ENCODE measurements at regions not wholly inside any gene's neighbourhood (a gene's known extent, or its start where the extent isn't known, plus 50 kb on each side); places are given as distances from the start of the nearest gene placed in this dataset.

DNA sequence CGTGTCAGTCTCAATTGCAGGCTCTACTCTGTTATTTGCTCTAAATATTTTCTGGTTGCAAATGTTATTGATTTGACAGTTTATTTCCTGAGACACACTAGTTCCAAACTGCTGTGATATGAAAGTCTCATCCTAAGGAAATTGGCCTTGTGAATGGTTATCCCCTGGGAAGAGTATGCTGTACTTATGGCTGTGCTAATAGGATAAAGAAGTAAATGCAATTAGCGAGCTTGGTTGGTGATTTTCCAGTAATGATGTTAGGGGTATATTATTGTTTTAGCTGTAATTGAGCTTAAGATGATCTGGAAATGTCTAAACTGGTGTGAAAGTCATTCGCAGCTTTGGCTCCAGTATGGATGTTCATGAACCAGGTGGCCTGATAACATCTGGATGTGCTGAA, 197.9 kb downstream of the SUDS3 start:
- H3K27me3 ChIP-seq (ENCODE audit: control insufficient read depth, insufficient read depth, low read length), result no peaks in the 10 kb centered on the region
- H3K9ac ChIP-seq (ENCODE audit: low read depth, low read length), result no peak overlapping the region
- no peaks in the 10 kb centered on the region for H3K36me3 ChIP-seq (ENCODE audit: control insufficient read depth, insufficient read depth, low read length)
- no peaks in the 10 kb centered on the region for H3K9me3 ChIP-seq (ENCODE audit: control insufficient read depth, insufficient read depth, low read length)
- H3K4me3 ChIP-seq (ENCODE audit: low read depth, low read length), result no peak overlapping the region
- H3K4me1 ChIP-seq (ENCODE audit: control insufficient read depth, insufficient read depth, low read length), result no peaks in the 10 kb centered on the region

- H3K4me3 ChIP-seq (ENCODE audit: low read depth, low read length), result no peak overlapping the region
- H3K4me1 ChIP-seq (ENCODE audit: control insufficient read depth, insufficient read depth, low read length), result no peaks in the 10 kb centered on the region
- no peak overlapping the region for H3K9ac ChIP-seq (ENCODE audit: low read depth, low read length)
- H3K36me3 ChIP-seq (ENCODE audit: control insufficient read depth, insufficient read depth, low read length), result no peaks in the 10 kb centered on the region
- no peaks in the 10 kb centered on the region for H3K27me3 ChIP-seq (ENCODE audit: control insufficient read depth, insufficient read depth, low read length)
- H3K9me3 ChIP-seq (ENCODE audit: control insufficient read depth, insufficient read depth, low read length), result no peaks in the 10 kb centered on the region
Observed at GRCh38 chr12:118575730-118576129, 199.4 kb downstream of the SUDS3 start.

DNA sequence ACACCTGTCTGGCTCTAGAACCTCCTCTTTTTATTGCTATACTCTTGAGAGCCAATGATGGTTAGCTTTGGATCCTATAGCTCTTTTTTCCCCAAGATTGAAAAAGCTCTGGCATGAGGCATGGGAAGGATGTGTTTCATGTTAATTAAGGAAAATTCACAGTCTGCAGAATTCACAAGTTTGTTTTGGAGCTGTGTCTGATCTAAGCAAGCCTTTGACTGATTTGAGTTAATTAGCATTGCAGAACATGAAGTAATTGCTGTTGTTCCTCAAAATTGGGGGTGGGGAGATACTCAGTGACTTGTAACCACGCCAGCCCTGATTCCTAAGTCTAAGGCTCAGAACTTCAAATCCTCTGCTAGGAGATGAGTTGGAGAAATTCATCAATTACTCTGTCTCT, 205.0 kb downstream of the SUDS3 start:
- H3K36me3 ChIP-seq (ENCODE audit: control insufficient read depth, insufficient read depth, low read length), result no peaks in the 10 kb centered on the region
- H3K9me3 ChIP-seq (ENCODE audit: control insufficient read depth, insufficient read depth, low read length), result no peaks in the 10 kb centered on the region
- H3K4me1 ChIP-seq (ENCODE audit: control insufficient read depth, insufficient read depth, low read length), result peaks cover 7% of the 10 kb centered on the region
- H3K9ac ChIP-seq (ENCODE audit: low read depth, low read length), result no peak overlapping the region
- no peak overlapping the region for H3K4me3 ChIP-seq (ENCODE audit: low read depth, low read length)
- H3K27me3 ChIP-seq (ENCODE audit: control insufficient read depth, insufficient read depth, low read length), result no peaks in the 10 kb centered on the region

DNA sequence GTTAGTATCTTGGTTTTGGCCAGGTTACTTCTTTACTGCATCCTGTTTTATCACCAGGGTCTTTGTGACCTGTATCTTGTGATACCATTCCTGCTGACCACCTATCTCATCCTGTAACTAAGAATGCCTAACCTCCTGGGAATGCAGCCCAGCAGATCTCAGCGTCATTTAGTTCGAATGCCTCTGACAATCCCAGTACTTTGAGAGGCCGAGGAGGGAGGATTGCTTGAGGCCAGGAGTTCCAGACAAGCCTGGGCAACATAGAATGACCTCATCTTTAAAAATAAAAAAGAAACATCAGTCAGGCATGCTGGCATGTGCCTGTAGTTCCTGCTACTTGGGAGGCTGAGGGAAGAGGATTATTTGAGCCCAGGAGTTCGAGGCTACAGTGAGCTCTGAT, 206.5 kb downstream of the SUDS3 start:
- Histone ChIP-seq H3K36me3 (ENCODE audit: control insufficient read depth, insufficient read depth, low read length) (no peaks in the 10 kb centered on the region), H3K4me3 (ENCODE audit: low read depth, low read length) (no peak overlapping the region), H3K27me3 (ENCODE audit: control insufficient read depth, insufficient read depth, low read length) (no peaks in the 10 kb centered on the region), H3K9ac (ENCODE audit: low read depth, low read length) (no peak overlapping the region), H3K4me1 (ENCODE audit: control insufficient read depth, insufficient read depth, low read length) (peaks cover 7% of the 10 kb centered on the region), H3K9me3 (ENCODE audit: control insufficient read depth, insufficient read depth, low read length) (no peaks in the 10 kb centered on the region)

GRCh38 chr12:118586433-118586832, 210.1 kb downstream of the SUDS3 start:
- Histone ChIP-seq H3K9me3 (ENCODE audit: control insufficient read depth, insufficient read depth, low read length) (no peaks in the 10 kb centered on the region), H3K36me3 (ENCODE audit: control insufficient read depth, insufficient read depth, low read length) (no peaks in the 10 kb centered on the region), H3K4me1 (ENCODE audit: control insufficient read depth, insufficient read depth, low read length) (peaks cover 7% of the 10 kb centered on the region)

GRCh38 chr12:118589162-118589561, 212.8 kb downstream of the SUDS3 start:
- H3K4me3 ChIP-seq (ENCODE audit: low read depth, low read length), result no peak overlapping the region
- no peaks in the 10 kb centered on the region for H3K4me1 ChIP-seq (ENCODE audit: control insufficient read depth, insufficient read depth, low read length)
- no peaks in the 10 kb centered on the region for H3K9me3 ChIP-seq (ENCODE audit: control insufficient read depth, insufficient read depth, low read length)
- H3K9ac ChIP-seq (ENCODE audit: low read depth, low read length), result no peak overlapping the region
- H3K27me3 ChIP-seq (ENCODE audit: control insufficient read depth, insufficient read depth, low read length), result no peaks in the 10 kb centered on the region
- no peaks in the 10 kb centered on the region for H3K36me3 ChIP-seq (ENCODE audit: control insufficient read depth, insufficient read depth, low read length)

More at GRCh38 chr12:118586433-118586832, 210.1 kb downstream of the SUDS3 start:
- Histone ChIP-seq H3K27me3 (ENCODE audit: control insufficient read depth, insufficient read depth, low read length) (no peaks in the 10 kb centered on the region), H3K4me3 (ENCODE audit: low read depth, low read length) (no peak overlapping the region), H3K9ac (ENCODE audit: low read depth, low read length) (no peak overlapping the region)

GRCh38 chr12:118590406-118591150, 214.2 kb downstream of the SUDS3 start:
- no peaks in the 10 kb centered on the region for H3K4me1 ChIP-seq (ENCODE audit: control insufficient read depth, insufficient read depth, low read length)
- no peak overlapping the region for H3K4me3 ChIP-seq (ENCODE audit: low read depth, low read length)
- H3K9me3 ChIP-seq (ENCODE audit: control insufficient read depth, insufficient read depth, low read length), result no peaks in the 10 kb centered on the region

DNA sequence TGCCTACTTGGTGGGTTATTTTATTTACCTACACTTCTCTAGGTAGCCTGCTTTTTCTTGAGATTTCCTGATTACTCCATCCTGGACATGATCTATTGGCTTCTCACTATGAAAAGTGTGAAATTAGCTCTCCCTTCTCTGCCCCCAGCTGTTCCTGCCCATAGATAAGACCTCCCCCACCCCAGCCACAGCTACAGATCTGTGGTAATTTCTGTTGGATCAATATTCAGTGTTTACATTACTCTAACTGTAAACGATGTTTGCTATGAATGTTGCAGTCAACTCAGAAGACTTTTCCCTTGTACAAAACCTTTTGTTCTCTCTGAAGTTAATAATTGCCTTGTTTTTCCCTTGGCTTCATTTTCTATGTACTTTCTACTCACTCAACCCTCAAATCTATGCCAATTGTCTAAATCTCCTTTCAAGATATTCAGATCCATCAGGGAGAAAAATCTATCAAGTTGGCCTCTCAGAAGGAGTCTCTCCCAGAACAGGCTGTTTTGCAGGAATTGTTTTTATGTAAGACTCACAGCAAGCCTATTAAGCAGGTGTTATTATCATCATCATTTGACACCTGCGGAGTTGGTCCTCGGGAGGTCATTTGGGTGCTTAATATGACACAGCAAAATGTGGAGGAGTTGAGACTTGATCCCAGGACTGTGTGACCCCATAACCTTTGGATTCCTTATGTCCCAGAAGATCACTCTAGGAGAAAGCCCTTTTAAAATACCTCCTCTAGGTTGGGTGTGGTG, 227.4 kb downstream of the SUDS3 start:
- H3K4me1 ChIP-seq (ENCODE audit: control insufficient read depth, insufficient read depth, low read length), result no peaks in the 10 kb centered on the region
- H3K4me3 ChIP-seq (ENCODE audit: low read depth, low read length), result no peak overlapping the region
- H3K9ac ChIP-seq (ENCODE audit: low read depth, low read length), result no peak overlapping the region
- no peaks in the 10 kb centered on the region for H3K36me3 ChIP-seq (ENCODE audit: control insufficient read depth, insufficient read depth, low read length)
- no peaks in the 10 kb centered on the region for H3K9me3 ChIP-seq (ENCODE audit: control insufficient read depth, insufficient read depth, low read length)
- H3K27me3 ChIP-seq (ENCODE audit: control insufficient read depth, insufficient read depth, low read length), result no peaks in the 10 kb centered on the region

More at GRCh38 chr12:118590406-118591150, 214.2 kb downstream of the SUDS3 start:
- no peaks in the 10 kb centered on the region for H3K27me3 ChIP-seq (ENCODE audit: control insufficient read depth, insufficient read depth, low read length)
- H3K9ac ChIP-seq (ENCODE audit: low read depth, low read length), result no peak overlapping the region
- no peaks in the 10 kb centered on the region for H3K36me3 ChIP-seq (ENCODE audit: control insufficient read depth, insufficient read depth, low read length)

DNA sequence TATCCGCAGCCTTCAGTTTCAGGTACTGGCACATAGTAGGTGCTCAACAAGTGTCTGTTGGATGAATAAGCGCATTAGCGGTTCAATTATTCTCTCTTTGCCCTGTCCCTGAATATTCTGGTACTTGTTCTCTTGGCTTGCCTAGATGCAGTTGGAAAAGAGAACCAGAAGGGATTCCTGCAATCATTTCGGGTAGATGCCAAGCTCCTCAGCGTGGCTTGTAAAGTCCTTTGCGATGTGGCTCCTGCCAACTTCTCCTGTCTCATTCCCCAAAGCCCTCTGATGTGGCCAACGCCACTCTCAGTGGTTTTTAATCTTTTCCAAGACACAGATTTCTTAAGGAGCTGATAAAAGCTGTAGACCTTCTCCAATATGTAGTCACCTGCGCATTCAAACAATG, 230.3 kb downstream of the SUDS3 start:
- peaks cover 6% of the 10 kb centered on the region for H3K4me1 ChIP-seq (ENCODE audit: control insufficient read depth, insufficient read depth, low read length)
- no peak overlapping the region for H3K4me3 ChIP-seq (ENCODE audit: low read depth, low read length)
- H3K9me3 ChIP-seq (ENCODE audit: control insufficient read depth, insufficient read depth, low read length), result no peaks in the 10 kb centered on the region
- H3K36me3 ChIP-seq (ENCODE audit: control insufficient read depth, insufficient read depth, low read length), result no peaks in the 10 kb centered on the region
- H3K9ac ChIP-seq (ENCODE audit: low read depth, low read length), result no peak overlapping the region
- H3K27me3 ChIP-seq (ENCODE audit: control insufficient read depth, insufficient read depth, low read length), result no peaks in the 10 kb centered on the region

- H3K36me3 ChIP-seq (ENCODE audit: control insufficient read depth, insufficient read depth, low read length), result no peaks in the 10 kb centered on the region
- H3K4me3 ChIP-seq (ENCODE audit: low read depth, low read length), result no peak overlapping the region
- no peak overlapping the region for H3K9ac ChIP-seq (ENCODE audit: low read depth, low read length)
- no peaks in the 10 kb centered on the region for H3K9me3 ChIP-seq (ENCODE audit: control insufficient read depth, insufficient read depth, low read length)
- H3K4me1 ChIP-seq (ENCODE audit: control insufficient read depth, insufficient read depth, low read length), result peaks cover 6% of the 10 kb centered on the region
- H3K27me3 ChIP-seq (ENCODE audit: control insufficient read depth, insufficient read depth, low read length), result no peaks in the 10 kb centered on the region
Observed at GRCh38 chr12:118607831-118608230, 231.5 kb downstream of the SUDS3 start.

GRCh38 chr12:118608770-118609344, 232.5 kb downstream of the SUDS3 start:
- H3K36me3 ChIP-seq (ENCODE audit: control insufficient read depth, insufficient read depth, low read length), result no peaks in the 10 kb centered on the region
- H3K9me3 ChIP-seq (ENCODE audit: control insufficient read depth, insufficient read depth, low read length), result no peaks in the 10 kb centered on the region
- no peak overlapping the region for H3K9ac ChIP-seq (ENCODE audit: low read depth, low read length)
- H3K27me3 ChIP-seq (ENCODE audit: control insufficient read depth, insufficient read depth, low read length), result no peaks in the 10 kb centered on the region
- H3K4me3 ChIP-seq (ENCODE audit: low read depth, low read length), result no peak overlapping the region
- H3K4me1 ChIP-seq (ENCODE audit: control insufficient read depth, insufficient read depth, low read length), result peaks cover 6% of the 10 kb centered on the region

DNA sequence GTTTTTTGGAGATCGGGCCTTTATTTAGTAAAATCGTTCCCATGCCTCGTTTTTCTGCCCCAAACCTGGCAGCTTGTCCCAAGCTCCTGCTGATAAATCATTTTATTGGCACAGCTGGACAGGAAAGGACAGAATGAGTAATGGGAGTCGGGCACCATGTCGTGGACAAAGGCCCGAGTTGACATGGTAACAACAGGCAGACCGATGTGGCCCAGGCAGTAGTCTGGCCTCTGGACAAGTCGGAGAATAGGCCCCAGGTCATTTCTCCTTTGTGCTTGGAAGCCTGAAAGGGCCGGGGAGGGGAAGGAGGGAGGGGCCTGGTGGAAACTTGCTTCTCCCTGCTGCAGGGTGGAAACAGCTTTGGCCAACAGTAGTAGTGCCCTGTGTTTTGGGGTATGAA, 234.9 kb downstream of the SUDS3 start:
- H3K4me3 ChIP-seq (ENCODE audit: low read depth, low read length), result no peak overlapping the region
- H3K9me3 ChIP-seq (ENCODE audit: control insufficient read depth, insufficient read depth, low read length), result no peaks in the 10 kb centered on the region
- H3K9ac ChIP-seq (ENCODE audit: low read depth, low read length), result no peak overlapping the region
- peaks cover 6% of the 10 kb centered on the region for H3K4me1 ChIP-seq (ENCODE audit: control insufficient read depth, insufficient read depth, low read length)
- H3K36me3 ChIP-seq (ENCODE audit: control insufficient read depth, insufficient read depth, low read length), result no peaks in the 10 kb centered on the region
- no peaks in the 10 kb centered on the region for H3K27me3 ChIP-seq (ENCODE audit: control insufficient read depth, insufficient read depth, low read length)
